GM12878 (cell line): ENCODE measurements at regions not wholly inside any gene's neighbourhood (a gene's known extent, or its start where the extent isn't known, plus 50 kb on each side); places are given as distances from the start of the nearest gene placed in this dataset.

Source experiments
- ATAC-seq: fragments of 200-7000 bp; cut with Tn5 transposase; 3 replicates; pipeline ENCODE4 v1.9.1; 2020; ENCODE audit warnings: mild to moderate bottlenecking, moderate library complexity
- BruUV-seq: library from RNA; stranded (reverse); fragments of 400-500 nt; replicated peaks from 2 replicates; lab custom pipeline; 2021; lab: Mats Ljungman, UMichigan
- CTCF ChIA-PET: fragments of 300-600 bp; sonication (Branson Sonifier 250); formaldehyde crosslinking; extraction: SDS; loops from one replicate; lab custom pipeline; 2021; ENCODE audit warnings: inconsistent platforms; lab: Yijun Ruan, JAX
- POLR2A ChIA-PET: fragments of 350-600 bp; formaldehyde crosslinking; extraction: SDS; loops from one replicate; lab custom pipeline; 2021; ENCODE audit warnings: inconsistent platforms; lab: Charles Lee
- RAD21 ChIA-PET: fragments of 300-600 bp; sonication (Branson Sonifier 250); formaldehyde crosslinking; loops from one replicate; lab custom pipeline; 2023; ENCODE audit warnings: antibody characterized with exemption; ENCODE audit not compliant: unreplicated experiment; lab: Charles Lee
- SMC1A ChIA-PET: fragments of 300-600 bp; sonication (Branson Sonifier 250); formaldehyde crosslinking; loops from one replicate; lab custom pipeline; 2023; ENCODE audit not compliant: unreplicated experiment, uncharacterized antibody; lab: Charles Lee
- DNase-seq: peaks from one replicate; pipeline ENCODE4 v3.0.0-alpha.2; 2011; ENCODE audit warnings: low read depth, low spot score
- FAIRE-seq: peaks from 3 replicates; lab custom pipeline; 2011; peaks lifted over from hg19 to GRCh38; lab: Jason Lieb, UNC
- H2AFZ ChIP-seq: 2 replicates; pipeline ENCODE4 v1.6.0; 2011; ENCODE audit warnings: low read depth, low read length, control low read depth; ENCODE audit not compliant: control insufficient read depth
- H3K27ac ChIP-seq: 2 replicates; pipeline ENCODE4 v1.5.1; 2011; ENCODE audit warnings: control low read depth; ENCODE audit not compliant: control insufficient read depth, insufficient read depth
- H3K27me3 ChIP-seq, 2 experiments: replicated peaks in 1 of 2; 2 replicates each; pipeline versions ENCODE4 v1.6.0 to v1.6.1; 2011; ENCODE audit warnings: low read length in 1 of 2; ENCODE audit not compliant: control insufficient read depth in 2 of 2, insufficient read depth in 2 of 2
- H3K36me3 ChIP-seq, 2 experiments: 2 replicates each; pipeline ENCODE4 v1.5.1; 2011; ENCODE audit warnings: low read length in 1 of 2; ENCODE audit not compliant: control insufficient read depth in 2 of 2, insufficient read depth in 2 of 2
- H3K4me1 ChIP-seq: 2 replicates; pipeline ENCODE4 v1.6.1; 2011; ENCODE audit warnings: mild to moderate bottlenecking, low read length, moderate library complexity, mixed read lengths; ENCODE audit not compliant: control insufficient read depth, insufficient read depth
- H3K4me2 ChIP-seq: 2 replicates; pipeline ENCODE4 v1.6.0; 2011; ENCODE audit warnings: control low read depth; ENCODE audit not compliant: control insufficient read depth, insufficient read depth
- H3K4me3 ChIP-seq: fragments of 200-600 bp; sonication (generic); 2 replicates; pipeline ENCODE4 v1.5.1; 2016
- H3K79me2 ChIP-seq: 2 replicates; pipeline ENCODE4 v1.6.0; 2011; ENCODE audit warnings: low read length; ENCODE audit not compliant: control insufficient read depth, insufficient read depth
- H3K9ac ChIP-seq: 2 replicates; pipeline ENCODE4 v1.8.0; 2011; ENCODE audit warnings: low read length, control low read depth, mixed read lengths; ENCODE audit not compliant: control insufficient read depth, insufficient read depth
- H3K9me3 ChIP-seq: replicated peaks from 3 replicates; pipeline ENCODE4 v1.5.1; 2011; ENCODE audit warnings: mild to moderate bottlenecking, low read length; ENCODE audit not compliant: control insufficient read depth, insufficient read depth
- H4K20me1 ChIP-seq: 2 replicates; pipeline ENCODE4 v1.6.0; 2011; ENCODE audit not compliant: control insufficient read depth, insufficient read depth
- BCL11A ChIP-seq: IDR thresholded peaks from 2 replicates; pipeline ENCODE4 v1.6.1; 2011; ENCODE audit warnings: low read depth, low read length
- BCLAF1 ChIP-seq: fragments of 450-650 bp; IDR thresholded peaks from 2 replicates; pipeline ENCODE4 v1.6.1; 2017; ENCODE audit warnings: antibody characterized with exemption, mild to moderate bottlenecking, moderate library complexity
- CBX5 ChIP-seq: sonication (generic); IDR thresholded peaks from 2 replicates; pipeline ENCODE4 v1.6.1; 2016; ENCODE audit warnings: low read depth, moderate library complexity, mild to moderate bottlenecking, inconsistent platforms
- E2F8 ChIP-seq: fragments of 450-650 bp; IDR thresholded peaks from 2 replicates; pipeline ENCODE4 v1.6.1; 2018; ENCODE audit warnings: mild to moderate bottlenecking, low read depth, moderate library complexity; ENCODE audit not compliant: partially characterized antibody
- E4F1 ChIP-seq: fragments of 450-650 bp; IDR thresholded peaks from 2 replicates; pipeline ENCODE4 v1.6.1; 2018; ENCODE audit warnings: borderline replicate concordance, mild to moderate bottlenecking; ENCODE audit not compliant: partially characterized antibody
- IKZF2 ChIP-seq, 2 experiments: fragments of 450-650 bp; IDR thresholded peaks; 2 replicates each; pipeline ENCODE4 v1.6.1; 2017; ENCODE audit warnings: mild to moderate bottlenecking in 2 of 2, moderate library complexity in 2 of 2
- MTA2 ChIP-seq: fragments of 450-650 bp; IDR thresholded peaks from 2 replicates; pipeline ENCODE4 v1.6.1; 2016; ENCODE audit warnings: low read depth, mild to moderate bottlenecking, moderate library complexity
- NFYA ChIP-seq: IDR thresholded peaks from 2 replicates; pipeline ENCODE4 v1.6.1; 2011; ENCODE audit warnings: low read depth, mild to moderate bottlenecking, low read length, improper control_type of control experiment, borderline replicate concordance
- POU2F2 ChIP-seq: IDR thresholded peaks from 3 replicates; pipeline ENCODE4 v1.6.1; 2011; ENCODE audit warnings: low read depth, mild to moderate bottlenecking, low read length, borderline replicate concordance
- SMARCA5 ChIP-seq: fragments of 450-650 bp; IDR thresholded peaks from 2 replicates; pipeline ENCODE4 v1.6.1; 2017; ENCODE audit warnings: mild to moderate bottlenecking
- ZBED1 ChIP-seq: IDR thresholded peaks from 2 replicates; pipeline ENCODE4 v1.6.1; 2016; ENCODE audit warnings: borderline replicate concordance
- ZNF622 ChIP-seq: fragments of 450-650 bp; IDR thresholded peaks from 2 replicates; pipeline ENCODE4 v1.6.1; 2017; ENCODE audit warnings: mild to moderate bottlenecking, inconsistent platforms
- WGBS: methylation state at CpG from one replicate; pipeline ENCODE4 v1.1.6; 2016; ENCODE audit warnings: low lambda C conversion rate; ENCODE audit not compliant: insufficient replicate concordance, insufficient coverage; ENCODE audit errors: missing lambda C conversion rate; 5-methylcytosine and 5-hydroxymethylcytosine counted together
- in situ Hi-C: fragments of 300-500 bp; cut with MboI; formaldehyde crosslinking; loops from 9 replicates; pipeline ENCODE4 v1.14.3; 2018; ENCODE audit warnings: mixed read lengths
- intact Hi-C: fragments of 100-400 bp; cut with micrococcal nuclease; formaldehyde crosslinking; loops from one replicate; pipeline ENCODE4 v1.14.2; 2022; ENCODE audit not compliant: unreplicated experiment

- in situ Hi-C loops (no loop called here), intact Hi-C loops (no loop called here)
- no peak overlapping the region for H3K4me3 ChIP-seq
- DNase-seq (no peak), FAIRE-seq (no peak), ATAC-seq (no peak)
- no peaks in the 10 kb centered on the region for H3K27me3 ChIP-seq
- H3K9ac ChIP-seq, result no peak overlapping the region
- H2AFZ ChIP-seq, result no peak overlapping the region
- SMC1A ChIA-PET, result no interaction called here
- TF ChIP-seq ZNF622, result no peak
- no peak for TF ChIP-seq BCLAF1
- no peak for TF ChIP-seq SMARCA5
- no peak for TF ChIP-seq MTA2
- TF ChIP-seq POU2F2, result no peak
- no peak for TF ChIP-seq CBX5
- no peak for TF ChIP-seq NFYA
- no peak for TF ChIP-seq ZBED1
- TF ChIP-seq E2F8, result no peak
- no peak for TF ChIP-seq E4F1
- no peak for TF ChIP-seq IKZF2 (IDR thresholded peaks at IDR 0.05)
- no peak for TF ChIP-seq BCL11A
- 22% methylated on average over 3 of the region's 3 CpGs for WGBS
- RAD21 ChIA-PET, result no interaction called here
- no peaks in the 10 kb centered on the region for H3K9me3 ChIP-seq
- no peaks in the 10 kb centered on the region for H3K4me1 ChIP-seq
- CTCF ChIA-PET, result no interaction called here
- POLR2A ChIA-PET, result no interaction called here
- no peak overlapping the region for H3K4me2 ChIP-seq
- H4K20me1 ChIP-seq, result no peaks in the 10 kb centered on the region
- H3K79me2 ChIP-seq, result no peaks in the 10 kb centered on the region
- no peak overlapping the region for H3K27ac ChIP-seq
- no TSS peak for BruUV-seq
- no peaks in the 10 kb centered on the region for H3K36me3 ChIP-seq
Measured at GRCh38 chr20:7410150-7410549, 530.1 kb downstream of the HAO1 start.
